GM11168 (cell line): ENCODE measurements at regions not wholly inside any gene's neighbourhood (a gene's known extent, or its start where the extent isn't known, plus 50 kb on each side); places are given as distances from the start of the nearest gene placed in this dataset.

Experiments used
- in situ Hi-C: fragments of 300-500 bp; cut with MboI; formaldehyde crosslinking; loops from one replicate; pipeline ENCODE4 v1.12.0; 2022; ENCODE audit warnings: low sequenced_read_pairs; ENCODE audit not compliant: unreplicated experiment

GRCh38 chr18:47560723-47561715, 309.6 kb upstream of the SKOR2 start:
- in situ Hi-C loops = no loop called here

DNA sequence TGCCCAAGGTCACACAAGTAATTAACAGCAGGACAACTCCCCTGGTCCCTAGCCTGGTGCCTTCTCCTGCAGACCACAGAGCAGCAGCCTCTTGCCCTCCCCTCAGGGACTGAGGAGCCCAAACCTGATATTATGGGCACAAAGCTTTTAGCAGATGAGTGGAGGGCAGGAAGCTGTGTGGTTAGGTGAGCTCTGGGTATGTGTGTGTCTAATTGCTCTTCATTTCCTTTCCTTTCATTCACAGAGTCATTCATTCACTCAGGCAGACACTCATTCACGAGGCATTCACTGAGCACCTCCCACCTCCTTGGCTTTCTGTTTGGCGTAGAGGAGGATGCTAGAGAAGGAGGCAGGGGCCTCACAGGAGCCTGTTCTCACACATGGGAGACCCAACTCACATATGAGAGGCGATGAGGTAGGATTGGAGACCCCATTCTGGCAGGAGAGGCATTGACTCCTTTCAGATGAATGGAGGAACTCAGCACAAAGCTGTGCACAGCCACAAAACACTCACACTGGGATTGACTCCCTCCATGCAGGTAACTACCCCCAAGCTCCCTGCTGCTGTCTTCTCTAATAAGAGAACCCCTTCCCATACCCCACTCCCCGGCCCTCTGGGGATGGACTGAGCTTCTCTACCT, 306.8 kb upstream of the SKOR2 start:
- in situ Hi-C loops = no loop called here

DNA sequence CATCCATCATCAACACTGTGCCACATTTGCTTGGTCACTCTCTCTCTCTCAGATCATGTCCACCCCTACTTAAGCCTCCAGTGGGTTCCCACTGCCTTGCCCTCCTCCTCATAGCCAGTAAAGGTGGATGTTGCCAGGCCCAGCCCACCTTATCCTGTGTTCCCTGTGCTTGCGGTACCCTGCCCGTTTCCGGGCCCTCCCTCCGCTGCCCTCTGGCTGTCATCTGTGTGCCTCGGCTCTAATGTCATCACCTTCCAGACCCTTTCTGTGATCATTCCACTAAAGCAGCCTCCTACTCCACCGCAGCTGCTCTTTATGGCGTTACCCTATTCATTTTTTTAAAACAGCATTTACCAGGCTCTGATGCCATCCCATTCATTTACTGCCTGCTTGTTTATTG, 305.7 kb upstream of the SKOR2 start:
- in situ Hi-C loops = no loop called here

DNA sequence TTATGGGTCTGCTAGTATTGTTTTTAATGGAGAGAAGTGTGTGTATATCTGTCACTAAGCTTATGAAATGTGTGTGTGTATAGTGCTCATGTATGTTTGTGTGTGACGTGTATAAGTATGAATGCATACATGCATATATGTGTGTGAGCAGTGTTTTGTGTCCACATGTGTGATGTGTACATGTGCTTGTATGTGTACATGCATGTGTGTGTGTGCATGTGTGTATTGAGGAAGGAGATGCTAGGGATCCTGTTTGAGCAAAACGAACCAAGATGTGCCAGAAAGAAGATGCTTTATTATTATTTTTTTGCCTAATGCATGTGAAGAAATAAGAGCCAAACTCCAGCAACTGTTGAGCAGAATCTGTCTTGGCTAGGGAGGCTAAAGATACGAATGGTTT, 301.3 kb upstream of the SKOR2 start:
- in situ Hi-C loops = no loop called here

DNA sequence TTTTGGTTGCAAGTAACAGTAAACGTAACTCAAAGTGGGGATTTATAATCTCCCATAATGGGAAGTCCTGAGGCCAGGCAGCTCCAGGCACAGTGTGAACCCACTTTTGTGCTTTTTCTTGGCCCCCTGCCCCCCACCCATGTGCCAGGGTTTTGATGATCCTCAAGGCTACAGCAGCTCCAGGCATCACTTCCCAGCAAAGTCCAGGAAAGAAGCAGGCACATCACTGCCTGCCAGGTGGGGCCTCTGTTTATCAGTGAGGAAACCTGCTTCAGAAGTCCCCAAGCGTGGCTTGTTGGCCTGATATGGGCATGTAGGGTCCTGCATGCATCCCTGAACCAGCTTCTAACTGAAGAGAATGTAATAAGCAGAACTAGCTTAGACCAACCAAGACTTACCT, 299.2 kb upstream of the SKOR2 start:
- in situ Hi-C loops = no loop called here

DNA sequence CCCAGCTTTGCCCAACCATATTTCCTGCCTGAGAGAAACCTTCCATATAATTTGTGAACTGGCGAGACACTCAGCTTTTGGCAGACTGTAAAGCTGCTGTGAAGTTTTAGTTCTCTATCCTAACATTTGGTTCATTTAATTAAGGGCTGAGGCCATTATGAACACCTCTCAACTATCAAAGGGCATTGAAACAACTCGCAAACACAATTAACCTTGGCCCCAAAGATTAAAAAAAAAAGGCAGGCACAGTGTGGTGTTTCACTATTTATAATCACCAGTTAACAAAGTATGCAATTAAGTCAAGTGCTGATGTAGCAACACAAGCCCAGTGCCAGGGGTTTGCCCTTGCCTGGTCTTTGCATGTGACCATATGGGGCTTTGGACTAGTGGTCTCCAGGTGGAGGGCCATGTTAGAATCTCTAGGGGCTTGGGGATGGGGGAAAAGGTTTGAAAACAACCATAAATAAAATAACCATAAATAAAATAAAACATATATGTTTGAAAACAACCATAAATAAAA, 297.6 kb upstream of the SKOR2 start:
- in situ Hi-C loops = no loop called here

DNA sequence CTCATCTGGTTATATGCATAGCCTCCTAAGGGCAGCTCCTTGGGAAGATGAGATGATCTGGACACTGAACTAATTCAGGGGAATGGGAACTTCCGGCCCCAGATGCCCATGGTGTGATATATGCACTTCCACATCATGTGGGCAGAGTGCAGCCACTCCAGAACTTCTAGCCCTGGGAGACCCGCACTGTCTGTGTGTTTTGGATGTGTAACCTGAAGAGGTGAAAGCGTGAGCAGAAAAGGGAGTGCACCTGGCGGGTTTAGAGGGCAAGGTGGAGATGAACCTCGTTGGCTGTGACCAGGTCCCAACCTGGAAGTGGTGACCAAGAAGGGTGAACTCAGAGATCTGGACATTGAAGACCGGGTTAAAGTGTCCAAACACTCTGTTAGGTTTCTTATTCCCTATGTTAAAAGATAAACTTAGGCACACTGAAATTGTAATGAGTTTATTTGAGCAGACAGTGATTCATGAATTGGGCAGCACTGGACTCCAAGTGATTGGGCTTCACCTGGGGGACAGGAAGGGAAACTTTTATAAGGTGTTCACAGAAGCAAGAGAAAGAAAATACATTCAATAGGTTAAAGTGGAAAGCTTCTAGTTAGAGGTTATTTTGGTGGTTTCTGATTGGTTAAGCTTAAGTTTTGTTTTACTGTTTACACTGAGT, 296.2 kb upstream of the SKOR2 start:
- in situ Hi-C loops = no loop called here

- in situ Hi-C loops = no loop called here
Observed at GRCh38 chr18:47545613-47546012, 294.2 kb upstream of the SKOR2 start.

- in situ Hi-C loops = no loop called here
Observed at GRCh38 chr18:47543080-47543479, 291.6 kb upstream of the SKOR2 start.

- in situ Hi-C loops = no loop called here
Observed at GRCh38 chr18:47542551-47542950, 291.1 kb upstream of the SKOR2 start.

DNA sequence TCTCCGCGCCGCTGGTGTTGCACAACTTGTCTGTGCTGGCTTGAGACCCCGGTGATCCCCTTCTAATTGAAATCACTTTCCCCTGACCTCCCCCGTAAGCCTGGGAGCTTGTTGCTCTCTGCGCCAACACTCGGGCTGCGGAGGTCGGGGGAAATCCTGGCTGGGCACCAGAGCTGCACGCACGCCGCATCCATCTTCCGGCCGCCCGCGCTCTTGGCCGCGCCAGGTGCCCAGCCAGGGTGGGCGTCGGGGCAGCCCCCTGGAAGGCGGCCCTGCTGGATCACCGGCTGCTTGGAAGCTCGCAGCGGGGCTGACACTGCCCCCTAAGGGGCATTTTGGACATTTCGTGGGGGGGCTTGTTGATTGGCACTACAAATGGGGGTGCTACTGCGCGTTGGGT, 280.3 kb upstream of the SKOR2 start:
- in situ Hi-C loops = no loop called here

DNA sequence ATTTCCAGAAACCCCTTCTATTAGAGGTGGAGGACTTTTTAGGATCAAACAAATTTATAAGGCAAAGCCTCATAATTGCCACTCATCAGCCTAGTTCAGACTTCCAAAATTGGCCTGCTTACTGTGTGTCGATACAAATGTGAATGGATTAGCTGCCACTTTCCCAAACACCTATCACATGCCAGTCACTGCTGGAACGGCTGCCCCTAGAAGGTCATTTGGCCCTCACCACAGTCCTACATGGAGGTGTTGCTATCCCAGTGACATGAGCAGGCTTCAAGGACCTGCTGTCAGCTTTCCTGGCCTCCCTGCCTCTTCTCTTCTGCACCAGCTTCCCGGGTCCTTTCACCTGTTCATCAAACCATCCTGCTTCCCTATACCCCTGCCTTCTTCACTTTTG, 279.2 kb upstream of the SKOR2 start:
- in situ Hi-C loops = no loop called here

DNA sequence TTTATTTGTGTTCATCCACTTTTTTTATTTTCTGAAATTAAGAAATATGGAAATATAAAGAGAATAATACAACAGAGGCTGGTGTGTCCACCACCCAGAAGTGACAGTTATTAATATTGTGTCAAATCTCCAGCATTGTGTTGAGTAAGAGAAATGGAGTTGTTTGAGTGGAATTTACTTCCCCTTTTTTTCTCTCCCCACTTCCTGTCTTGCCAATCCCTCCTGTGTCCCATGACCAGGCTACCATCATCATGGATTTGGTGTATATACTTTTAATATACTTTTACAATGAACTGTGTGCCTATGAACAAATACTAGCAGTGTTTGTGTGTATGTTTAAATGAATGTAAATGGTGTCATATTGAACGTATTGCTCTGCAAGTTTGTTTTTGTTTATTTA, 276.9 kb upstream of the SKOR2 start:
- in situ Hi-C loops = no loop called here

GRCh38 chr18:47526147-47526546, 274.7 kb upstream of the SKOR2 start:
- in situ Hi-C loops = no loop called here

GRCh38 chr18:47522359-47522758, 270.9 kb upstream of the SKOR2 start:
- in situ Hi-C loops = no loop called here

- in situ Hi-C loops = no loop called here
Observed at GRCh38 chr18:47520263-47520662, 268.8 kb upstream of the SKOR2 start.

DNA sequence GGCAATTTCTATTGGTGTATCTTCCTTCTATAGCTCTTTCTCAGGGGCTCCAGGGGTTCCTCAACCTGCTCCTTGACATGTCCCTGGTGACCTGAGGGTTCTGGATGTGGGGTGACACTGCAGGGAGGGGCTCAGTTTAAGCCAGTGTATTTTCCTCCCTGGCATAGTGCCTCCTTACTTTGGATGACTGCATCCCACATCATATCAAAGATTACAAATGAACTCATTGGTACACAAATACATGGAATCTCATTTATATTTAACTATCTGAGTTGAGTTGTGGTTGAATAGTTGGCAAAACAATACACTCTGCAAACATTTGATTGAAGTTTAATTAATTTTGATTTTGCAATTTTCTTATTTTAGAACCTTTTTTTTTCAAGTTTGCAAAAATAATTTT, 268.2 kb upstream of the SKOR2 start:
- in situ Hi-C loops = no loop called here

DNA sequence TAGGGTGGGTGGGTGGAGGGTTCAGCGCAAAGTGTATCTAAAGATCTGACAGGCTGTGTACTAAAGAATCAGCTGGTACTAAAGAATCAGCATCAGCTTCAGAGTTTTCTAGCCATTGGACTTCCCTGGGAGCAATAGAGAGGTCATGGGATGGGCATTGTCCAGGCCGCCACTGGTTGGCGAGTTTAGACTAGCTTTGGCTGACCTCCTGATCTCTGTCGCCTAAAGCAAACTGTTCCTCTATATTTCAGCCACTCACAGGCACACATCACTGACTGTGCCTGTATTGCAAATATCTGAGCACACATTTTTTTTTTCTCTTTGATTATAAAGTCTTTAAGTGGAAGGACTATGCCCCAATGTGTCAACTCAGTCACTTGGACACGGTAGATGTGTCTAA, 267.8 kb upstream of the SKOR2 start:
- in situ Hi-C loops = no loop called here

GRCh38 chr18:47513614-47514013, 262.2 kb upstream of the SKOR2 start:
- in situ Hi-C loops = no loop called here

GRCh38 chr18:47512726-47513435, 261.4 kb upstream of the SKOR2 start:
- in situ Hi-C loops = no loop called here
